ENCODE measurements at regions not wholly inside any gene's neighbourhood (a gene's known extent, or its start where the extent isn't known, plus 50 kb on each side); places are given as distances from the start of the nearest gene placed in this dataset.

GRCh38 chr1:209319549-209319948, 264.0 kb upstream of the CAMK1G start:
- TF ChIP-seq POLR2AphosphoS5 (IDR thresholded peaks at IDR 0.05; ENCODE audit: low read depth, low read length) = no peak
- TF ChIP-seq TAF1 (IDR thresholded peaks at IDR 0.05; ENCODE audit: borderline replicate concordance, low read depth, low read length) = no peak
- no peak for TF ChIP-seq POLR2A (IDR thresholded peaks at IDR 0.05; ENCODE audit: low read depth, low read length)

Measured in GM12892 (cell line).